ENCODE measurements at regions not wholly inside any gene's neighbourhood (a gene's known extent, or its start where the extent isn't known, plus 50 kb on each side); places are given as distances from the start of the nearest gene placed in this dataset.

GRCh38 chr20:60913298-60913697 is 338.8 kb upstream of the CDH4 start:
- no peak overlapping the region for H3K4me3 ChIP-seq (ENCODE audit: low read depth, low read length)
- peaks cover 5% of the 10 kb centered on the region for H3K9me3 ChIP-seq (ENCODE audit: control insufficient read depth, insufficient read depth, low read length)
- H3K27ac ChIP-seq (ENCODE audit: low read depth, low read length) = no peak overlapping the region
- H3K36me3 ChIP-seq (ENCODE audit: control insufficient read depth, insufficient read depth, low read length) = no peaks in the 10 kb centered on the region
- H3K27me3 ChIP-seq (ENCODE audit: control insufficient read depth, insufficient read depth, low read length) = no peaks in the 10 kb centered on the region
- WGBS (ENCODE audit: insufficient coverage) = no CpG with 5 or more reads among the region's 4 CpGs
- H3K4me1 ChIP-seq (ENCODE audit: control insufficient read depth, insufficient read depth, low read length) = no peaks in the 10 kb centered on the region
- DNase-seq (ENCODE audit: low read depth in 4 of 6, low spot score in 6 of 6) = no peak

- Histone ChIP-seq H3K4me1 (ENCODE audit: control insufficient read depth, insufficient read depth, low read length) (peaks cover 8% of the 10 kb centered on the region), H3K4me3 (ENCODE audit: low read depth, low read length) (no peak overlapping the region), H3K27me3 (ENCODE audit: control insufficient read depth, insufficient read depth, low read length) (no peaks in the 10 kb centered on the region), H3K36me3 (ENCODE audit: control insufficient read depth, insufficient read depth, low read length) (no peaks in the 10 kb centered on the region), H3K27ac (ENCODE audit: low read depth, low read length) (no peak overlapping the region), H3K9me3 (ENCODE audit: control insufficient read depth, insufficient read depth, low read length) (peaks cover 3% of the 10 kb centered on the region)
- DNase-seq (ENCODE audit: low read depth in 4 of 6, low spot score in 6 of 6) = peak in 2 of 6 donors; percentile 26 to 53
- WGBS (ENCODE audit: insufficient coverage) = 67% methylated on average over 6 of the region's 7 CpGs
These were observed 330.9 kb upstream of the CDH4 start for GRCh38 chr20:60921022-60921622.

- WGBS (ENCODE audit: insufficient coverage) = 82% methylated on average over 3 of the region's 4 CpGs
- peaks cover 5% of the 10 kb centered on the region for H3K4me1 ChIP-seq (ENCODE audit: control insufficient read depth, insufficient read depth, low read length)
- no peak for DNase-seq (ENCODE audit: low read depth in 4 of 6, low spot score in 6 of 6)
- no peak overlapping the region for H3K27ac ChIP-seq (ENCODE audit: low read depth, low read length)
- no peaks in the 10 kb centered on the region for H3K27me3 ChIP-seq (ENCODE audit: control insufficient read depth, insufficient read depth, low read length)
- H3K9me3 ChIP-seq (ENCODE audit: control insufficient read depth, insufficient read depth, low read length) = no peaks in the 10 kb centered on the region
- H3K4me3 ChIP-seq (ENCODE audit: low read depth, low read length) = no peak overlapping the region
- no peaks in the 10 kb centered on the region for H3K36me3 ChIP-seq (ENCODE audit: control insufficient read depth, insufficient read depth, low read length)
These were observed 325.2 kb upstream of the CDH4 start for GRCh38 chr20:60926831-60927230.

GRCh38 chr20:60928341-60928740 is 323.7 kb upstream of the CDH4 start:
- no peaks in the 10 kb centered on the region for H3K9me3 ChIP-seq (ENCODE audit: control insufficient read depth, insufficient read depth, low read length)
- no peaks in the 10 kb centered on the region for H3K36me3 ChIP-seq (ENCODE audit: control insufficient read depth, insufficient read depth, low read length)
- peaks cover 5% of the 10 kb centered on the region for H3K4me1 ChIP-seq (ENCODE audit: control insufficient read depth, insufficient read depth, low read length)
- 100% methylated on average over 1 of the region's 1 CpG for WGBS (ENCODE audit: insufficient coverage)
- no peak overlapping the region for H3K4me3 ChIP-seq (ENCODE audit: low read depth, low read length)
- no peak overlapping the region for H3K27ac ChIP-seq (ENCODE audit: low read depth, low read length)
- H3K27me3 ChIP-seq (ENCODE audit: control insufficient read depth, insufficient read depth, low read length) = no peaks in the 10 kb centered on the region
- DNase-seq (ENCODE audit: low read depth in 4 of 6, low spot score in 6 of 6) = no peak

- H3K36me3 ChIP-seq (ENCODE audit: control insufficient read depth, insufficient read depth, low read length) = no peaks in the 10 kb centered on the region
- H3K4me1 ChIP-seq (ENCODE audit: control insufficient read depth, insufficient read depth, low read length) = peaks cover 5% of the 10 kb centered on the region
- H3K27me3 ChIP-seq (ENCODE audit: control insufficient read depth, insufficient read depth, low read length) = no peaks in the 10 kb centered on the region
- peak in 1 of 6 donors; percentile 6 for DNase-seq (ENCODE audit: low read depth in 4 of 6, low spot score in 6 of 6)
- no peak overlapping the region for H3K4me3 ChIP-seq (ENCODE audit: low read depth, low read length)
- 76% methylated on average over 7 of the region's 15 CpGs for WGBS (ENCODE audit: insufficient coverage)
- H3K9me3 ChIP-seq (ENCODE audit: control insufficient read depth, insufficient read depth, low read length) = no peaks in the 10 kb centered on the region
- H3K27ac ChIP-seq (ENCODE audit: low read depth, low read length) = no peak overlapping the region
These were observed 321.9 kb upstream of the CDH4 start for GRCh38 chr20:60930023-60930790.

GRCh38 chr20:60931696-60932095 is 320.4 kb upstream of the CDH4 start:
- no peaks in the 10 kb centered on the region for H3K9me3 ChIP-seq (ENCODE audit: control insufficient read depth, insufficient read depth, low read length)
- H3K27ac ChIP-seq (ENCODE audit: low read depth, low read length) = no peak overlapping the region
- no peaks in the 10 kb centered on the region for H3K36me3 ChIP-seq (ENCODE audit: control insufficient read depth, insufficient read depth, low read length)
- no peak overlapping the region for H3K4me3 ChIP-seq (ENCODE audit: low read depth, low read length)
- peaks cover 5% of the 10 kb centered on the region for H3K4me1 ChIP-seq (ENCODE audit: control insufficient read depth, insufficient read depth, low read length)
- DNase-seq (ENCODE audit: low read depth in 4 of 6, low spot score in 6 of 6) = no peak
- 69% methylated on average over 3 of the region's 4 CpGs for WGBS (ENCODE audit: insufficient coverage)
- no peaks in the 10 kb centered on the region for H3K27me3 ChIP-seq (ENCODE audit: control insufficient read depth, insufficient read depth, low read length)

GRCh38 chr20:60934724-60935123 is 317.3 kb upstream of the CDH4 start:
- no peaks in the 10 kb centered on the region for H3K9me3 ChIP-seq (ENCODE audit: control insufficient read depth, insufficient read depth, low read length)
- DNase-seq (ENCODE audit: low read depth in 4 of 6, low spot score in 6 of 6) = no peak
- no peaks in the 10 kb centered on the region for H3K36me3 ChIP-seq (ENCODE audit: control insufficient read depth, insufficient read depth, low read length)
- no peak overlapping the region for H3K27ac ChIP-seq (ENCODE audit: low read depth, low read length)
- 100% methylated on average over 1 of the region's 3 CpGs for WGBS (ENCODE audit: insufficient coverage)
- H3K27me3 ChIP-seq (ENCODE audit: control insufficient read depth, insufficient read depth, low read length) = no peaks in the 10 kb centered on the region
- H3K4me3 ChIP-seq (ENCODE audit: low read depth, low read length) = no peak overlapping the region
- peaks cover 5% of the 10 kb centered on the region for H3K4me1 ChIP-seq (ENCODE audit: control insufficient read depth, insufficient read depth, low read length)

- Histone ChIP-seq H3K4me1 (ENCODE audit: control insufficient read depth, insufficient read depth, low read length) (peaks cover 5% of the 10 kb centered on the region), H3K4me3 (ENCODE audit: low read depth, low read length) (no peak overlapping the region), H3K36me3 (ENCODE audit: control insufficient read depth, insufficient read depth, low read length) (no peaks in the 10 kb centered on the region), H3K9me3 (ENCODE audit: control insufficient read depth, insufficient read depth, low read length) (no peaks in the 10 kb centered on the region), H3K27ac (ENCODE audit: low read depth, low read length) (no peak overlapping the region), H3K27me3 (ENCODE audit: control insufficient read depth, insufficient read depth, low read length) (no peaks in the 10 kb centered on the region)
- no peak for DNase-seq (ENCODE audit: low read depth in 4 of 6, low spot score in 6 of 6)
- 86% methylated on average over 6 of the region's 8 CpGs for WGBS (ENCODE audit: insufficient coverage)
These were observed 316.1 kb upstream of the CDH4 start for GRCh38 chr20:60935971-60936370.

- Histone ChIP-seq H3K9me3 (ENCODE audit: control insufficient read depth, insufficient read depth, low read length) (no peaks in the 10 kb centered on the region), H3K4me1 (ENCODE audit: control insufficient read depth, insufficient read depth, low read length) (no peaks in the 10 kb centered on the region), H3K36me3 (ENCODE audit: control insufficient read depth, insufficient read depth, low read length) (no peaks in the 10 kb centered on the region), H3K27me3 (ENCODE audit: control insufficient read depth, insufficient read depth, low read length) (no peaks in the 10 kb centered on the region), H3K27ac (ENCODE audit: low read depth, low read length) (no peak overlapping the region), H3K4me3 (ENCODE audit: low read depth, low read length) (no peak overlapping the region)
- WGBS (ENCODE audit: insufficient coverage) = 100% methylated on average over 2 of the region's 10 CpGs
- no peak for DNase-seq (ENCODE audit: low read depth in 4 of 6, low spot score in 6 of 6)
These were observed 314.5 kb upstream of the CDH4 start for GRCh38 chr20:60937585-60937984.

GRCh38 chr20:60941379-60941778 is 310.7 kb upstream of the CDH4 start:
- no peak overlapping the region for H3K27ac ChIP-seq (ENCODE audit: low read depth, low read length)
- no peaks in the 10 kb centered on the region for H3K4me1 ChIP-seq (ENCODE audit: control insufficient read depth, insufficient read depth, low read length)
- no peaks in the 10 kb centered on the region for H3K27me3 ChIP-seq (ENCODE audit: control insufficient read depth, insufficient read depth, low read length)
- WGBS (ENCODE audit: insufficient coverage) = 64% methylated on average over 3 of the region's 6 CpGs
- H3K9me3 ChIP-seq (ENCODE audit: control insufficient read depth, insufficient read depth, low read length) = no peaks in the 10 kb centered on the region
- no peaks in the 10 kb centered on the region for H3K36me3 ChIP-seq (ENCODE audit: control insufficient read depth, insufficient read depth, low read length)
- peak in 1 of 6 donors; percentile 60 for DNase-seq (ENCODE audit: low read depth in 4 of 6, low spot score in 6 of 6)
- H3K4me3 ChIP-seq (ENCODE audit: low read depth, low read length) = no peak overlapping the region
